K562 (cell line): ENCODE measurements at regions not wholly inside any gene's neighbourhood (a gene's known extent, or its start where the extent isn't known, plus 50 kb on each side); places are given as distances from the start of the nearest gene placed in this dataset.

Experiments
- E4F1 ChIP-seq: fragments of 250-450 bp; sonication (Bioruptor Pico); IDR thresholded peaks from 2 replicates; pipeline ENCODE4 v1.5.0; 2021; ENCODE audit warnings: mild to moderate bottlenecking, borderline replicate concordance
- LCOR ChIP-seq: sonication (generic); formaldehyde crosslinking; IDR thresholded peaks from 2 replicates; pipeline ENCODE4 v1.8.0; 2022; ENCODE audit warnings: mild to moderate bottlenecking, missing genetic modification reagents
- MEF2A ChIP-seq: IDR thresholded peaks from 2 replicates; pipeline ENCODE4 v1.6.1; 2011; ENCODE audit warnings: low read depth, mild to moderate bottlenecking, low read length, moderate library complexity; ENCODE audit not compliant: control insufficient read depth
- SIN3B ChIP-seq: fragments of 450-650 bp; IDR thresholded peaks from 2 replicates; pipeline ENCODE4 v1.6.1; 2017; ENCODE audit warnings: low read depth, mild to moderate bottlenecking, moderate library complexity
- ZFP36 ChIP-seq: fragments of 150-350 bp; IDR thresholded peaks from 2 replicates; pipeline ENCODE4 v1.6.1; 2018; ENCODE audit warnings: low read length, low read depth; ENCODE audit not compliant: partially characterized antibody
- ZHX1 ChIP-seq: fragments of 150-350 bp; conservative IDR thresholded peaks from 2 replicates; pipeline ENCODE4 v1.6.1; 2014; ENCODE audit warnings: low read length

GRCh38 chr15:56832125-56832524 is 86.3 kb upstream of the TCF12 start (continued):
- TF ChIP-seq MEF2A (no peak), ZFP36 (no peak), E4F1 (CRISPR knock-in tag) (no peak), SIN3B (no peak), LCOR (no peak), ZHX1 (no peak)
